ENCODE measurements at regions not wholly inside any gene's neighbourhood (a gene's known extent, or its start where the extent isn't known, plus 50 kb on each side); places are given as distances from the start of the nearest gene placed in this dataset.

GRCh38 chr19:29269641-29270040 is 56.7 kb upstream of the UQCRFS1 start:
- no peak overlapping the region for H3K9ac ChIP-seq (ENCODE audit: low read length)
- H4K20me1 ChIP-seq (ENCODE audit: insufficient read depth, low read length), result no peaks in the 10 kb centered on the region
- H3K79me2 ChIP-seq (ENCODE audit: low read length), result no peaks in the 10 kb centered on the region
- H2AFZ ChIP-seq (ENCODE audit: low read depth, low read length), result no peak overlapping the region
- H3K27ac ChIP-seq (ENCODE audit: low read length), result no peak overlapping the region
- H3K4me3 ChIP-seq (ENCODE audit: low read length), result no peak overlapping the region
- no peak for TF ChIP-seq EZH2phosphoT487 (IDR thresholded peaks at IDR 0.05; ENCODE audit: low read depth)
- no peak for TF ChIP-seq CTCF (IDR thresholded peaks at IDR 0.05; ENCODE audit: low read depth, low read length)
- no peaks in the 10 kb centered on the region; the same call in 1 of the 2 replicates for H3K27me3 ChIP-seq (ENCODE audit: low read depth, low read length)
- H3K36me3 ChIP-seq (replicated peaks; ENCODE audit: low read depth, low read length), result no peaks in the 10 kb centered on the region
- H3K4me2 ChIP-seq (ENCODE audit: low read length), result no peak overlapping the region
- no peaks in the 10 kb centered on the region for H3K4me1 ChIP-seq (ENCODE audit: low read length)
- H3K9me3 ChIP-seq (ENCODE audit: insufficient read depth, low read length), result no peaks in the 10 kb centered on the region

- H3K4me2 ChIP-seq (ENCODE audit: low read length), result no peak overlapping the region
- no peak overlapping the region for H3K9ac ChIP-seq (ENCODE audit: low read length)
- no peaks in the 10 kb centered on the region for H3K9me3 ChIP-seq (ENCODE audit: insufficient read depth, low read length)
- no peaks in the 10 kb centered on the region for H3K36me3 ChIP-seq (replicated peaks; ENCODE audit: low read depth, low read length)
- no peak for TF ChIP-seq EZH2phosphoT487 (IDR thresholded peaks at IDR 0.05; ENCODE audit: low read depth)
- TF ChIP-seq CTCF (IDR thresholded peaks at IDR 0.05; ENCODE audit: low read depth, low read length), result no peak
- H3K27me3 ChIP-seq (ENCODE audit: low read depth, low read length), result no peaks in the 10 kb centered on the region; the same call in 1 of the 2 replicates
- H3K27ac ChIP-seq (ENCODE audit: low read length), result no peak overlapping the region
- H4K20me1 ChIP-seq (ENCODE audit: insufficient read depth, low read length), result no peaks in the 10 kb centered on the region
- H3K4me1 ChIP-seq (ENCODE audit: low read length), result peaks cover 2% of the 10 kb centered on the region
- H3K79me2 ChIP-seq (ENCODE audit: low read length), result no peaks in the 10 kb centered on the region
- no peak overlapping the region for H2AFZ ChIP-seq (ENCODE audit: low read depth, low read length)
- no peak overlapping the region for H3K4me3 ChIP-seq (ENCODE audit: low read length)
Observed at GRCh38 chr19:29271341-29271740, 58.4 kb upstream of the UQCRFS1 start.

- Histone ChIP-seq H2AFZ (ENCODE audit: low read depth, low read length) (no peak overlapping the region), H3K36me3 (replicated peaks; ENCODE audit: low read depth, low read length) (no peaks in the 10 kb centered on the region), H3K9me3 (ENCODE audit: insufficient read depth, low read length) (no peaks in the 10 kb centered on the region), H3K27ac (ENCODE audit: low read length) (no peak overlapping the region), H3K4me1 (ENCODE audit: low read length) (peaks cover 6% of the 10 kb centered on the region), H3K4me2 (ENCODE audit: low read length) (no peak overlapping the region), H3K9ac (ENCODE audit: low read length) (no peak overlapping the region), H3K79me2 (ENCODE audit: low read length) (no peaks in the 10 kb centered on the region), H3K4me3 (ENCODE audit: low read length) (no peak overlapping the region), H4K20me1 (ENCODE audit: insufficient read depth, low read length) (no peaks in the 10 kb centered on the region), H3K27me3 (ENCODE audit: low read depth, low read length) (no peaks in the 10 kb centered on the region; the same call in 1 of the 2 replicates)
- TF ChIP-seq CTCF (IDR thresholded peaks at IDR 0.05; ENCODE audit: low read depth, low read length) (no peak), EZH2phosphoT487 (IDR thresholded peaks at IDR 0.05; ENCODE audit: low read depth) (no peak)
Observed at GRCh38 chr19:29271911-29272310, 59.0 kb upstream of the UQCRFS1 start.

DNA sequence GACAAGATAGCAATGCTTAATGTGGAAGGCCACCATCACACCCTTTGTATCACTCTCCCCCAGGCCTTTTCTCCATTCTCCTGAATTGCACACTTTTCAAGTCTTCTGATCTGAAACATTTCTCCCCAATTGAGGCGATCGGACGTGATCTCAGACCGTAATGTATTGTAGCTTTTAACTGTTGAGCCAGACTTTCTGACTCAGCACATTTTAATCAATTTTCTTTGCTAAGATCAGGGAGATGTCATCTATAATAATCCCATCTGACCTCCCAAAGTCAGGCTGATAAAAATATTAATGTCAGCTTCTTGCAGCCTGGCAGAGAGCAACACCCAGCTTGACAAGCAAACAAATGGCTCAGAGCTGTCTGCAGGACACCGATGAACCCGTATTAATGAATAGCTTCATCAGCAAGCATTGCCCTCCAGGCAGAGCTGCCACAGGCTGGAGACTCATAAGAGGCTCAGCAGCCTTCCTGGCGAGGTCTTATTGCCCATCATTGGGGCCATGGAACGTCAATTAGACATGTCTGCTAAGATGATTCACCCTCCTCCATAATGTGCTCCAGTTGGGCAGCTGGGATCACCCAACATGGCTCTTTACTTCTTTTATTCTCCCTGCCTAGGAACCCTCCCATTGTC is 60.2 kb upstream of the UQCRFS1 start:
- no peak overlapping the region for H3K4me2 ChIP-seq (ENCODE audit: low read length)
- H3K27me3 ChIP-seq (ENCODE audit: low read depth, low read length), result no peaks in the 10 kb centered on the region; the same call in 1 of the 2 replicates
- H4K20me1 ChIP-seq (ENCODE audit: insufficient read depth, low read length), result no peaks in the 10 kb centered on the region
- no peak for TF ChIP-seq EZH2phosphoT487 (IDR thresholded peaks at IDR 0.05; ENCODE audit: low read depth)
- no peak for TF ChIP-seq CTCF (IDR thresholded peaks at IDR 0.05; ENCODE audit: low read depth, low read length)
- H2AFZ ChIP-seq (ENCODE audit: low read depth, low read length), result no peak overlapping the region
- H3K9me3 ChIP-seq (ENCODE audit: insufficient read depth, low read length), result no peaks in the 10 kb centered on the region
- peaks cover 13% of the 10 kb centered on the region for H3K4me1 ChIP-seq (ENCODE audit: low read length)
- no peak overlapping the region for H3K9ac ChIP-seq (ENCODE audit: low read length)
- no peaks in the 10 kb centered on the region for H3K36me3 ChIP-seq (replicated peaks; ENCODE audit: low read depth, low read length)
- no peak overlapping the region for H3K27ac ChIP-seq (ENCODE audit: low read length)
- no peaks in the 10 kb centered on the region for H3K79me2 ChIP-seq (ENCODE audit: low read length)
- H3K4me3 ChIP-seq (ENCODE audit: low read length), result no peak overlapping the region
